ENCODE measurements at regions not wholly inside any gene's neighbourhood (a gene's known extent, or its start where the extent isn't known, plus 50 kb on each side); places are given as distances from the start of the nearest gene placed in this dataset.

DNA sequence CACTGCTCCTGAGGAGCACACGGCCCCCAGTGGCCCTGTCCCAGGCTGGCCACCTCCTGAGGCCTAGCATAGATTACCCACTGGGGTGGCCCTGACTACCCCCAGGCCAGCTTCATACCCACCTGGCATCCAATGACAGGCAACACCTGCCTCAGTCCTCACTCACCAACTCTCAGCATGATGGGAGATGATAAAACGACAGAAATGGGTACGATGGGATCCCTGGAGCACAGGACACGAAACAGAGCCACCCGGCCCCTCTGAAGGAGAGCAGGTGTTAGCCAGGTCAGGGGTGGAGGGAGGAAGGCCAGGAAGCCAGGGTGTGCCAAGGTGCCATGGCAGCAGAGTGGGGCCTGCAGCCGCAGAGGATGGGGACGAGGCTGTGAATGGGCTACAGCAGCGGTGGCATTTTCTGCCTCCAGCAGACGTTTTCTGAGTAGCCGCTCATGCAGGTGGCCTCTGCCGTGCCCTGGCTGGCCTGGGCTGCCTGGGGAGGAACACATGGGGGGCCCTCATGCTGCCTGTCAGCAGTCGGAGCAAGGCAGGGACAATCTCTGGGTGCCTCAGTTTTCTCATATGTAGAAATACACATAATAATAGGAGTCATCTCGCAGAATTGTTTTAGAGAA is 50.2 kb upstream of the FGF3 start:
- TF ChIP-seq, protein P1, sequence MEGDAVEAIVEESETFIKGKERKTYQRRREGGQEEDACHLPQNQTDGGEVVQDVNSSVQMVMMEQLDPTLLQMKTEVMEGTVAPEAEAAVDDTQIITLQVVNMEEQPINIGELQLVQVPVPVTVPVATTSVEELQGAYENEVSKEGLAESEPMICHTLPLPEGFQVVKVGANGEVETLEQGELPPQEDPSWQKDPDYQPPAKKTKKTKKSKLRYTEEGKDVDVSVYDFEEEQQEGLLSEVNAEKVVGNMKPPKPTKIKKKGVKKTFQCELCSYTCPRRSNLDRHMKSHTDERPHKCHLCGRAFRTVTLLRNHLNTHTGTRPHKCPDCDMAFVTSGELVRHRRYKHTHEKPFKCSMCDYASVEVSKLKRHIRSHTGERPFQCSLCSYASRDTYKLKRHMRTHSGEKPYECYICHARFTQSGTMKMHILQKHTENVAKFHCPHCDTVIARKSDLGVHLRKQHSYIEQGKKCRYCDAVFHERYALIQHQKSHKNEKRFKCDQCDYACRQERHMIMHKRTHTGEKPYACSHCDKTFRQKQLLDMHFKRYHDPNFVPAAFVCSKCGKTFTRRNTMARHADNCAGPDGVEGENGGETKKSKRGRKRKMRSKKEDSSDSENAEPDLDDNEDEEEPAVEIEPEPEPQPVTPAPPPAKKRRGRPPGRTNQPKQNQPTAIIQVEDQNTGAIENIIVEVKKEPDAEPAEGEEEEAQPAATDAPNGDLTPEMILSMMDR (IDR thresholded peaks at IDR 0.05) = no peak
- no peak overlapping the region for H3K4me3 ChIP-seq (ENCODE audit: low read length)
- no peaks in the 10 kb centered on the region for H3K4me1 ChIP-seq (ENCODE audit: control insufficient read depth, insufficient read depth, low read length)
- no peak overlapping the region for H3K27ac Mint-ChIP-seq
- H3K27me3 ChIP-seq (ENCODE audit: control insufficient read depth, insufficient read depth, low read length) = peaks cover 2% of the 10 kb centered on the region
- DNase-seq (no peak), ATAC-seq (no peak)
- WGBS (ENCODE audit: insufficient coverage) = 82% methylated on average over 12 of the region's 13 CpGs
- H3K9me3 ChIP-seq (ENCODE audit: control insufficient read depth, insufficient read depth, low read length) = no peaks in the 10 kb centered on the region
- H3K9me3 Mint-ChIP-seq = no peaks in the 10 kb centered on the region
- no peaks in the 10 kb centered on the region for H3K36me3 ChIP-seq (ENCODE audit: control insufficient read depth, insufficient read depth, low read length)
- H3K36me3 Mint-ChIP-seq = no peaks in the 10 kb centered on the region
- H3K27ac ChIP-seq (ENCODE audit: low read length) = no peak overlapping the region
- intact Hi-C loops (cut with micrococcal nuclease) = no loop called here
- H3K4me1 Mint-ChIP-seq = peaks cover 0 to 8% of the 10 kb centered on the region in 2 donors
- H3K4me3 Mint-ChIP-seq = no peak overlapping the region
- peaks cover 12 to 15% of the 10 kb centered on the region in 2 donors for H3K27me3 Mint-ChIP-seq (ENCODE audit: low read depth in 2 of 2)

DNA sequence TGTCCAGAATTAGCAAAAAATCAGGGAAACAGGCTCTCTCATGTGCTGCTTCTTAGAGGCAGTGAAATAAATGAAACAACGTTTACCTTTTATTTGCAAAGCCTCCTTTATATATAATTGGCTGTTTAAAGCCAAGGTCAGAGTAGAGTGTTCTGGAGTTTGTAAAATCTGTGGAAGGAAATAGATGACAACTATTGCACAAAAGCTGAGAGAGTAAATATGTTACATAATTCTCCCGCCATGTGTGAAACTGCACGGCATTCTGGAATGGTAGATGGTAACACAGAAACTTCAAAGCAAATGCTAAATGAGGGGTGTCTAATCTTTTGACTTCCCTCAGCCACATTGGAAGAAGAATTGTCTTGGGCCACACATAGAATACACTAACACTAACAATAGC is 51.5 kb upstream of the FGF3 start:
- DNase-seq (no peak), ATAC-seq (no peak)
- Mint-ChIP-seq H3K27me3 (ENCODE audit: low read depth in 2 of 2) (peaks cover 12 to 15% of the 10 kb centered on the region in 2 donors), H3K4me1 (peaks cover 0 to 8% of the 10 kb centered on the region in 2 donors), H3K9me3 (no peaks in the 10 kb centered on the region), H3K27ac (no peak overlapping the region), H3K36me3 (no peaks in the 10 kb centered on the region), H3K4me3 (no peak overlapping the region)
- intact Hi-C loops (cut with micrococcal nuclease) = no loop called here
- no peaks in the 10 kb centered on the region for H3K4me1 ChIP-seq (ENCODE audit: control insufficient read depth, insufficient read depth, low read length)
- no peak overlapping the region for H3K4me3 ChIP-seq (ENCODE audit: low read length)
- H3K36me3 ChIP-seq (ENCODE audit: control insufficient read depth, insufficient read depth, low read length) = no peaks in the 10 kb centered on the region
- H3K27ac ChIP-seq (ENCODE audit: low read length) = no peak overlapping the region
- WGBS (ENCODE audit: insufficient coverage) = 79% methylated on average over 2 of the region's 3 CpGs
- TF ChIP-seq, protein P1 (IDR thresholded peaks at IDR 0.05) = no peak
- H3K27me3 ChIP-seq (ENCODE audit: control insufficient read depth, insufficient read depth, low read length) = peaks cover 2% of the 10 kb centered on the region
- no peaks in the 10 kb centered on the region for H3K9me3 ChIP-seq (ENCODE audit: control insufficient read depth, insufficient read depth, low read length)

DNA sequence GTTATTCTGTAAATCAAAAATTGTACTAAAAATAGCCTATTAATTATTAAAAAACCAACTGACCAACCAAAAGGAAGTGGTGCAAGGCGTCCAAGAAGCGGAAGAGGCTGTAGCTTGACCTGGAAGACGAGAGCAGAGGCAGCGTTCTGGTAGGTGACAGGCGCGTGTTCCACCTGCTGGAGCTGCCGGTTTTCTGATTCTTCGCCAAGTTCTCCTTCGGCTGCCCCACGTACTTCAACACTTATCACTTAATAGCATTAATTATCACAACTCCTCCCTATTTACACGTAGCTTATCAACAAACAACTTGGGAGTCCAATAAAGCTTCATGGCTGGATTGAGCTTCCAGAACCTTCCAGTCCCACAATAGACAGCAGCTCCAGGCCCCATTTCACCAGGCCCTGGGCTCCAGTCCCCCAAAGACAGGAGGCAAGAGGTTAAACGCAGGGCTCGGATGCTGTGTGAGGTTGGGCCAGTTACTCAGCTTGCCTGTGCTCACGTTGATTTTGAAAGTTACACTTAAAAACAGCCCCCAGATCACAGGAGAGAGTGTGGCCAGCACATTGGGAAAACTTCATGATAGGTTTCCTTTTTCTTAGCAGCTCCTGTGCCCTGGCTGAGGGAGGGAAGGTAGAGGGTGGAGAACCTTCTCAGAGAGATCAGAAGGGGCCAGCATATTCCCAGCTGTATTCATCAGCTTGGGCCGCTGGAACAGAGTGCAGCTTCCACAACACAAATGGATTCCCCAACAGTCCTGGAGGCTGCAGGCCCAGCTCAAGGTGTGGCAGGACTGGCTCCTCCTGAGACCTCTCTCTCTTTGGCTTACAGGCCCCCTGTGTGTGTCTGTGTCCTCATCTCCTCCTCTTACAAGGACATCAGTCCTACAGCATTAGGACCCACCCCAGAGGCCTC is 54.2 kb upstream of the FGF3 start:
- TF ChIP-seq, protein P1 (IDR thresholded peaks at IDR 0.05) = no peak
- Histone ChIP-seq H3K4me3 (ENCODE audit: low read length) (no peak overlapping the region), H3K27me3 (ENCODE audit: control insufficient read depth, insufficient read depth, low read length) (peaks cover 2% of the 10 kb centered on the region), H3K36me3 (ENCODE audit: control insufficient read depth, insufficient read depth, low read length) (no peaks in the 10 kb centered on the region), H3K27ac (ENCODE audit: low read length) (no peak overlapping the region), H3K4me1 (ENCODE audit: control insufficient read depth, insufficient read depth, low read length) (no peaks in the 10 kb centered on the region), H3K9me3 (ENCODE audit: control insufficient read depth, insufficient read depth, low read length) (no peaks in the 10 kb centered on the region)
- intact Hi-C loops (cut with micrococcal nuclease) = no loop called here
- Mint-ChIP-seq H3K27me3 (ENCODE audit: low read depth in 2 of 2) (peaks cover 12% of the 10 kb centered on the region in 2 donors), H3K4me1 (peaks cover 0 to 8% of the 10 kb centered on the region in 2 donors), H3K36me3 (no peaks in the 10 kb centered on the region), H3K9me3 (no peaks in the 10 kb centered on the region), H3K27ac (no peak overlapping the region), H3K4me3 (no peak overlapping the region)
- no peak for DNase-seq
- WGBS (ENCODE audit: insufficient coverage) = 92% methylated on average over 15 of the region's 15 CpGs
- no peak for ATAC-seq

All from natural killer cell (primary cell).